ENCODE measurements at regions not wholly inside any gene's neighbourhood (a gene's known extent, or its start where the extent isn't known, plus 50 kb on each side); places are given as distances from the start of the nearest gene placed in this dataset.

DNA sequence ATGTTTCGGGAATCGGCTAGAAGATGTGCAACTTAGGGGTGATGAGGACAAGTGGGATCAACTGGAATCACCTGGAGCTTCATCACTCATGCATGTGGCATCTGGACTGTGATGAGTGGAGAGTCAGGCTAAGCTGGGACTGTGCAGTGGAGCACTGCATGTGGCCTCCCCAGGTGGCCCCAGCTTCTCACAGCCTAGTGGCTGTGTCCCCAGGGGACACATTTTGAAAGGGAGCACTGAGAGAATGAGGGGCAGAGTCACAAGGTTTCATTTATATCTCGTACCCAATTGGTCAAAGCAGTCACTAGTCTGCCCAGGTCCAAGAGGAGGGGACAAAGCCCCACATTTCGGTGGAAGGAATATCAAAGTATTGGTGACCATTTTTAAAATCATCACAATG lies 54.8 kb upstream of the TCF7L2 start:
- TF ChIP-seq POLR2A (conservative IDR thresholded peaks at IDR 0.05) (no peak), NFYB (IDR thresholded peaks at IDR 0.05; ENCODE audit: extremely low read depth, insufficient read length) (no peak), CHD1 (IDR thresholded peaks at IDR 0.05; ENCODE audit: low read length) (no peak), SIN3A (IDR thresholded peaks at IDR 0.05; ENCODE audit: borderline replicate concordance in 2 of 2, control insufficient read depth in 1 of 2, low read depth in 2 of 2, low read length in 2 of 2) (no peak), ZNF785 (CRISPR knock-in tag; IDR thresholded peaks at IDR 0.05) (no peak), JUNB (CRISPR knock-in tag; conservative IDR thresholded peaks at IDR 0.05) (no peak)

All from K562 (cell line).